ENCODE measurements at regions not wholly inside any gene's neighbourhood (a gene's known extent, or its start where the extent isn't known, plus 50 kb on each side); places are given as distances from the start of the nearest gene placed in this dataset.

GRCh38 chr11:18853086-18853720 lies 61.6 kb upstream of the PTPN5 start:
- Histone ChIP-seq H3K4me1 (ENCODE audit: control insufficient read depth, extremely low read depth, insufficient read depth, low read length) (no peaks in the 10 kb centered on the region), H2AFZ (ENCODE audit: low read depth, low read length) (no peak overlapping the region), H3K9ac (replicated peaks; ENCODE audit: extremely low read depth, insufficient read depth, low read length) (no peak overlapping the region), H3K27ac (ENCODE audit: insufficient read depth, low read depth, low read length) (no peak overlapping the region), H3K79me2 (ENCODE audit: control insufficient read depth, insufficient read depth, low read length) (no peaks in the 10 kb centered on the region), H3K9me3 (replicated peaks; ENCODE audit: control insufficient read depth, insufficient read depth, low read length) (no peaks in the 10 kb centered on the region), H4K20me1 (replicated peaks; ENCODE audit: control insufficient read depth, extremely low read depth, insufficient read depth, low read length) (no peaks in the 10 kb centered on the region), H3K4me3 (replicated peaks in 1 of 3; ENCODE audit: insufficient read depth in 1 of 3, low read depth in 1 of 3, low read length in 3 of 3) (no peak overlapping the region), H3K27me3 (ENCODE audit: control insufficient read depth in 2 of 2, insufficient read depth in 2 of 2, low read length in 2 of 2) (peaks cover 0 to 7% of the 10 kb centered on the region in 2 experiments), H3K36me3 (ENCODE audit: control insufficient read depth in 2 of 2, extremely low read depth in 1 of 2, insufficient read depth in 2 of 2, low read length in 2 of 2) (no peaks in the 10 kb centered on the region), H3K9me1 (replicated peaks; ENCODE audit: control insufficient read depth, extremely low read depth, insufficient read depth, low read length) (no peaks in the 10 kb centered on the region), H3K4me2 (ENCODE audit: insufficient read depth, low read length) (no peak overlapping the region)
- TF ChIP-seq MYC (IDR thresholded peaks at IDR 0.05; ENCODE audit: low read depth, low read length) = no peak
- TF ChIP-seq CTCF (IDR thresholded peaks at IDR 0.05; ENCODE audit: extremely low read depth in 1 of 2, insufficient read depth in 1 of 2, low read depth in 1 of 2, low read length in 2 of 2) = peak; percentile 23 to 46
- no peak for TF ChIP-seq POLR2A (IDR thresholded peaks at IDR 0.05; ENCODE audit: low read depth, low read length)
- DNase-seq (ENCODE audit: low read depth, low spot score) (peak; percentile 17), FAIRE-seq (no peak)
- dilution Hi-C loops (cut with MboI; ENCODE audit: extremely low pct_ligation_motif_present, low sequenced_read_pairs) (no loop called here), intact Hi-C loops (cut with micrococcal nuclease) (loop anchor here (1.0 kb wide), 1 partner anchor 78 kb away; no protein-coding TSS in a partner anchor)
- ChIA-PET POLR2A (no interaction called here), CTCF (interaction anchor here (0.7 to 2.2 kb wide), 4 partner anchors 8 to 738 kb away, joined by 3 to 7 read pairs (median 5); no protein-coding TSS in a partner anchor)
- BruUV-seq (replicated peaks) = no TSS peak

- Histone ChIP-seq H3K4me2 (ENCODE audit: insufficient read depth, low read length) (no peak overlapping the region), H3K9me1 (replicated peaks; ENCODE audit: control insufficient read depth, extremely low read depth, insufficient read depth, low read length) (no peaks in the 10 kb centered on the region), H3K27ac (ENCODE audit: insufficient read depth, low read depth, low read length) (no peak overlapping the region), H3K79me2 (ENCODE audit: control insufficient read depth, insufficient read depth, low read length) (no peaks in the 10 kb centered on the region), H3K9me3 (replicated peaks; ENCODE audit: control insufficient read depth, insufficient read depth, low read length) (no peaks in the 10 kb centered on the region), H2AFZ (ENCODE audit: low read depth, low read length) (no peak overlapping the region), H3K4me1 (ENCODE audit: control insufficient read depth, extremely low read depth, insufficient read depth, low read length) (no peaks in the 10 kb centered on the region), H3K27me3 (ENCODE audit: control insufficient read depth in 2 of 2, insufficient read depth in 2 of 2, low read length in 2 of 2) (peaks cover 6 to 11% of the 10 kb centered on the region in 2 experiments), H4K20me1 (replicated peaks; ENCODE audit: control insufficient read depth, extremely low read depth, insufficient read depth, low read length) (no peaks in the 10 kb centered on the region), H3K36me3 (ENCODE audit: control insufficient read depth in 2 of 2, extremely low read depth in 1 of 2, insufficient read depth in 2 of 2, low read length in 2 of 2) (no peaks in the 10 kb centered on the region), H3K4me3 (replicated peaks in 1 of 3; ENCODE audit: insufficient read depth in 1 of 3, low read depth in 1 of 3, low read length in 3 of 3) (no peak overlapping the region), H3K9ac (replicated peaks; ENCODE audit: extremely low read depth, insufficient read depth, low read length) (no peak overlapping the region)
- dilution Hi-C loops (cut with MboI; ENCODE audit: extremely low pct_ligation_motif_present, low sequenced_read_pairs) (no loop called here), intact Hi-C loops (cut with micrococcal nuclease) (no loop called here)
- CTCF ChIA-PET = no interaction called here
- FAIRE-seq (no peak), DNase-seq (ENCODE audit: low read depth, low spot score) (no peak)
- no TSS peak for BruUV-seq (replicated peaks)
- TF ChIP-seq CTCF (IDR thresholded peaks at IDR 0.05; ENCODE audit: extremely low read depth in 1 of 2, insufficient read depth in 1 of 2, low read depth in 1 of 2, low read length in 2 of 2) (no peak), MAX (IDR thresholded peaks at IDR 0.05; ENCODE audit: insufficient read depth, insufficient read length) (no peak), MYC (IDR thresholded peaks at IDR 0.05; ENCODE audit: low read depth, low read length) (no peak), POLR2AphosphoS5 (IDR thresholded peaks at IDR 0.05; ENCODE audit: insufficient read depth, low read depth, low read length) (no peak), EZH2 (IDR thresholded peaks at IDR 0.05; ENCODE audit: borderline replicate concordance, low read depth, low read length, severe bottlenecking) (no peak), FOS (IDR thresholded peaks at IDR 0.05; ENCODE audit: borderline replicate concordance, insufficient read depth, low read length) (no peak), POLR2A (IDR thresholded peaks at IDR 0.05; ENCODE audit: low read depth, low read length) (no peak), GATA2 (IDR thresholded peaks at IDR 0.05; ENCODE audit: insufficient read depth, insufficient read length, low read depth, low read length) (no peak)
- POLR2A ChIA-PET = no interaction called here
Measured at GRCh38 chr11:18849406-18849805, 57.8 kb upstream of the PTPN5 start.

Measured in endothelial cell of umbilical vein (primary cell).